GM18873 (cell line): ENCODE measurements at regions not wholly inside any gene's neighbourhood (a gene's known extent, or its start where the extent isn't known, plus 50 kb on each side); places are given as distances from the start of the nearest gene placed in this dataset.
"Not testable (repeated sequence)": the region's sequence is repeated elsewhere in the genome, so short reads cannot be mapped to it uniquely, and the experiment has no call there.

Source experiments
- ATAC-seq: cut with Tn5 transposase; IDR thresholded peaks from one replicate; pipeline ENCODE4 v1.9.1; 2021; ENCODE audit warnings: mild to moderate bottlenecking, moderate library complexity, moderate number of reproducible peaks; ENCODE audit not compliant: unreplicated experiment, low FRiP score

DNA sequence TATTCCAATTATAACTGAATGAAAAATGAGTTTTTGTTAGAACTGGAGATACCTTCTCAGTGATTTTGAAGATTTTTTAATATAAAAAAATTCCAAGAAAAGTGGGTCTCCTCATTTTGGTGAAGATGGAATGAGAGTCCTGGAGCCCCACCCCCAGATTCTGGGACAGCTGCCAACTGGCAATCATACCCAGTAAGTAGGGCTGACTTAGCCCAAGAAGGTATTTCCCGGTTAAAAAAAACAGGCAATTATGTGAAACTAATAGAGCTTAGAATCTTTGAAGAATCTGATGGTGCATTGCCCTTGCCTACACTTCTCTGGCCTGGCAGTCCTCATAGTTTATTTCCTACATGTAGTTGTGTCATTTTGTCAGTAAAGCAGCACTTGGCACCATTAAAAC, 52.8 kb upstream of the VWDE start:
- ATAC-seq = no peak

DNA sequence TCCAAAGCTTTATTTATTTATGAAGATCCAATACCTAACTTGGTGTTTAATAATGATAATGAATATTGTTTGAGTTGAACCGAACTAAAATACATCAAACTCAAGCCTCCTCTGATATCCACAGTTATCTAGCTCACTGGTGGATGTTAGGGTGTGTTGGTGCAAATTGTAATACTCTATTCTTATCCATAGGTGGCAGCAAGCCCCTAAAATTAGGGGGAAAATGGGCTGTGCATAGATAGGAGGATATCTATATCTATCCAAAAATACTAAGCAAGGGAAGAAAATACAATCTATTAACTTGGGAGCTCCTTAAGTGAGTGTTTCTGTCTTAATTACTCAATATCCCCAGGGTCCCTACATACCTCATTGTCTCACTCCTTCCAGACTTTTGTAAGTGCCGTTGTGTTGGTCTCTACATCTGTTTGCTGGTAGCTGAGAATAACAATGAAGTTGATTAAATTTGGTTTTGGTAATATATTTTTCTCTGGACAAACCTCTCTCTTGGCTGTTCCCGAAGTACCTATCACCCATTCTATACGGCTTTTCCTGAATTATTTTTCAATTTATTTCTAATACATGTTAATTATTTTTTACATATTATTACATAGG, 55.0 kb upstream of the VWDE start:
- ATAC-seq = peak; percentile 96

DNA sequence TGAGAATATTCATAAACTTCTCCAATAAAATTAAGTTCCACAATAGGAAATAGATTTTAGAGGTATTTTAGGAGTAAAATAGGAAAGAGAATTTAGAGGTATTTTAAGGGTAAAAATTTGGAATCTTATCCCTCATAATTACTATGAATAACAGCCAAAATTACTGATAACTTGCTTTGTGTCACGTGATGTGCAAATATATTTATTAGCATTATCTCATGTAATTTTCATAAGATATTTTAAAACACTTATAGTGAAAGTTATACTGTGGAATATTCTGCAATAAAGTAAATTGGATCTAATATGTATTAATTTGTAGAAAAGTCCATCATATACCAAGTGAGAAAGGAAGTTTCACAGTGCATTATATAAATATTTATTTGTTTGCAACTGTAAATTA, 64.2 kb upstream of the VWDE start:
- no peak for ATAC-seq

DNA sequence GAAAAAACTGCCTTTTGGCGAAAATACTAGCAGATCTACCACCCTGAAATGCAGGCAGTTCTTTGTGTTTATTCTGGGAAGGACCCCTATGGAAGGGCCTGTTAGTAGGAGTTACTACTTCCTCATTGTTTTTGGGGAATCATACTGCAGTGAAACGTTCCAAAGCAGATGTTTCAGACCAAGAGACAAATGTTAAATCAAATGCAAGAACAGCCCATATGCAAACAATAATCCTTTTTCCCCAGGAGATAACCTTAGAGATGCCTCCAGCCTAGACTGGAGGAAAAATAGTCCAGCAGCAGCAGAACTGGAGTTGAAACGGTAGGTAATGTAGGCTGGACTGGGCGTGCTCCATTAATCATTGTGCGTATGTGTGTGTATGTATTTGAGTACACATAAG, 65.9 kb upstream of the VWDE start:
- no peak for ATAC-seq

DNA sequence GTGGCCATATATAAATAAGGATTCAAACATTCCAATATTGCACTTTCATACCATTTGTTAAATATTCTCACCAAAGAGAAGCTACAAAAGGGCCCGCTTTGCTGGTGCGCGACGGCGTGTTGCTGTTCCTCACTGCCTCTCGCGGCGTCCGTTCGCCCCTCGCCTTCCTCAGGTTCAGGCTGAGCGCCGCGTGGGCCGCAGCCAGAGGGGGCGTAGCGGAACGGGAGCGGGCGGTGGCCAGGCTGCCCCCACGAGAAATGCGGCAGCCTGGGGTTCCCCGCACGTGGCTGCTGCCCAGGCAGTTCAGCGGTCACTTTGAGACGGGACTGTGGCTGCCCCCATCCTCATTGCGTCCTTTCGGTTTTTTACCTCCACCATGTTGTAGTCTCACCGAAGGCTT, 67.3 kb upstream of the VWDE start:
- ATAC-seq = no peak

DNA sequence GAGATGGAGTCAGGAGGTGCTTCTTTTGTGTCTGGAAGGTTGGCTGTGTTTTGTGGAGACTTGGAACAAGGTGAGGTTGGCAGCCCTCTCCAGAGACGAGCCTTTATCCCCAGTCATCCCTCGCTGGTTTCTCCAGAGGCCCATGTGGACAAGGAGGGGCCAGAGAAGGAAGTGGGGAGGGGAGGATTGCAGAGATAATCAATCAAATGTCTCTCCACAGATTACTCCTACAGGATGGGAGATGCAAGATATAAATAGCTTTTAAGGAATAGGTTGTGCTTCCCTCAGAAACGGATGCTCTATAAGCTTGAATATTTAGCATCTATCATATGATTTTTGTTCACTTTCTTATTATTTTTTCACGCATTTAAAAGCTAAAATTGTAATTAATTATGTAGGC, 70.4 kb upstream of the VWDE start:
- ATAC-seq = no peak

DNA sequence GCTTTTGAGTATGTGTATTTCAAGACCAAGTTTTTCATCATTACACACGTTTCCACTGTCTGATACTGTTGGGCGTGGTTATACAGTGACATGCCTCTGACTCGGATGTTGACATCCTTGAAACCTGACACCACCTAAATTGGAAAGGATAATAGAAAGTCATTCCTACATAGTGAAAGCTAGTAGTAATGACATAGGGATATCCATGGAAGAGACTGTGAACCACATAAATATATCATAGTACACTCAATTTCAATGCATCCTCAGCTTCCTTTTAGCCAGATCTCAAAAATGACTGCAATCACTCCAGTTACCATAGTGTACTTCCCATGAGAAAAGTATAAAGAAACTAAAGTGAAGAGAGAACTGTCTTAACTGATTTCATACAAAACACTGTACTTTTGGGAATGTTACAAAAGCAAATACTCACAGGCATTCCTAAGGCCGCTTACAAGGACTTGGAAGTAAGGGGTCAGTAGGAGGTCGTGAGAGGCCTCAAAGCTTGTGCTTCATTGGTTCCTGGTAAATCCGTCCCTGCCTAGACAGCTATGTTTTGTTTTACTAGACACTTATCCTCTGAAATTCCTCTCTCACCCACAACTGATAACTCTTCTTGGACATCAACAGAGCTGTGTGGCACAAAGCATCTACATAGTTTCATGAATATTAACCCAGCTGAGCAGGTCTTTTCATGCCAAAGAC, 71.8 kb upstream of the VWDE start:
- no peak for ATAC-seq

DNA sequence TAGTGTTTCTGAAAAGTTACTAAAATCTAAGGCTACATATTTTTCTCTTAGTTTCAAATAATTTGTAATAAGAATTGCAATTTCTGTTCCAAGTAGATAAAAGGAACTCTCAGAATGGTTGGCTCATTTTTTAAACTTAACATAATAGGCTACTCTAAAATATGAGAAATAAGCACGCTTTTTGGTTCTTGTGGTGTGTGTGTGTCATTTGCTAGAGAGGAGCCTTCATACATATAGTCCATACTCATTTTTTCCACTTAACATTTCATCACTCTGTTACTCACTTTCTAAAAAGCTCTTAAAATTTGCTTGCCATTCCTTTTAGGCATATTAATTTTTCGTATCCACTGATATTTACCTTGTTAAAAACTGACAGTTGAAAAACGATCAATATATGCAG, 74.0 kb upstream of the VWDE start:
- no peak for ATAC-seq

DNA sequence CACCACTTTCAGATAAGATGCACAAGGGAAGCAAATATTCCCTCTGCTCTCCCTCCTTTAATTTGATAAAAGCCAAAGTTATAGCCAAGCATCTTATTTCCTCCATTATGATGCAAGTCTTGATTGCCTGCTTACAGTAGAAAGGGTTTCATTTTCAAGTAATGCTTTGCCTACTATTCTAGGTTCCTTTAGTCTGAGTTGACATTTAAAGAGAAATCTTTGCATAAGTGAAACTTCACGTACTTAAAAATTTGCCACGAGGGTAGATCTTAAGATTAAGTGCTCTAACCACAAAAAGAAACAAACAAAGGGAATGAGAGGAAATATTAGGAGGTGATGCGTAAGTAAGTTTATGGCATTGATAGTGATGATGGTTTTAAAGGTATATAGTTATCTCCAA, 78.1 kb upstream of the VWDE start:
- ATAC-seq = peak; percentile 84

DNA sequence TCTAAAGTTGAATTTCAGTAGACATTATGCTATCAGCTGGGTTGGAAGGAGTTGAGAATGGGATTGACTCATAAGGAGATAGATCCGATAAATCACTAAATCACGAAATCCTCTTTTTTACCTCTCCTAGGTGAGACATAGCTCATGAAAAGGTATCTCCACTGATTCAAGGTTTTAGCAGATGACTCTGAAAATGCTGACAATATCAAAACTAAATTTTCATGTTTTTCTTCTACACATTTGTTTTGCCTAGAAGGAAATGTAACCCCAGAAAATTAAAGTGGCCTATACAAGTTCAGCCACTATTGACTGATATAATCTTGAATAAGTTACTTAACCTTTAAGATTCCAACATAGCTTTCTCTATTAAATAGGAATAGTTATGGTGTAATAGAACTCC, 82.2 kb upstream of the VWDE start:
- no peak for ATAC-seq

DNA sequence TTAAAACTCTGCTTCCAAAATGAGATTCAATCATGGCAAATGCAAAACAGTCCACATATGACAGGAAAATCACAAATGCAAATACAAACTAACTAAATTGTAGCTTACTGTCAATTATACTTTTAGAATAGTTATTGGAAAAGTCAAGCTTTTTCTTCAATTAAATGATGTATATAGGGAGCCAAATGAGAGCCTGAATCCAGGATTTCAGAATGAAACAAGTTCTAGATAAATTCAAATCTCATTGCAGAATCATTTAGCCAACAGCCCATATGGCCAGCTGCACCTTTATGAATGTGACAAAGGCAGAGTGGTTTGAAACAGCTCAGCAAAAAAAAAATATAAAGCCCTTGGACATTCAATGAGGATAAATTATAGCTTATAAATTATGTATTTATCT, 82.2 kb upstream of the SCIN start:
- ATAC-seq = no peak

DNA sequence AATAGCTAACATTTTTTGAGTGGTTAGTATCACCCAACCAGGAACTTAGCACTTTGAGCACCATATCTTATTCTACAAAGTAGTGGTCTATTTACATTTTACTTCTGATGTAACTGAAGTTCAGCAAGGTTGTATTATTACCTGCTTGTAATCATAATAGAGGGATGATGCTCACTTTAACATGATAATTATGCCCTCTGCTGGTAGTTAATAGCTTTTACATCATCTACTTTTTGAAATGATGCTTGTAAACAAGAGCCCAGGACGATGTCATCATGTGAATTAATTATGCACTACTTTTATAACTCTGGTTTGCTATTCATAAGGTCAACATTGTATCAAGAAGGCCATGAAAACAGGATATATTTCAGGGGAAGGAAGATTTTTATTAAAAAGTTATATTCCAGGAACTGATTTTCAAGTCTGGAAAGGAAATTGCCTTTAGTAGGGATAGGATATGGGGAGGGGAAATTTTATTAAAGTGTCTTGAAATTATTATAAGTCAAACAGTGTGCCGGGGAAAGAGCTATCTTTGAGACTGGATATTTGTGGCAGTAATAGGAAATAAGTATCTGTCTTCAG, 80.3 kb upstream of the SCIN start:
- peak; percentile 71 for ATAC-seq

DNA sequence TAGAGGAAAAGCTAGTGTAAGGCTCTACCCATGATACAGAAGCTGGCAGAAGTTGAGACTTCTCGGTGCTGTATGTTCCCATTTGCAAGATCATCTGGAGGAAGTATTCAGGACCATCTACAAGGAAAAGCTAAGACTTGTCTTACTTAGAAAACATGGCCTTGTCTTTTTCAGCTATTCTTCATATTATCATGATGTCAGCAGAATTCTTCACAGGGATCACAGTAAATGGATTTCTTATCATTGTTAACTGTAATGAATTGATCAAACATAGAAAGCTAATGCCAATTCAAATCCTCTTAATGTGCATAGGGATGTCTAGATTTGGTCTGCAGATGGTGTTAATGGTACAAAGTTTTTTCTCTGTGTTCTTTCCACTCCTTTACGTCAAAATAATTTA, 79.6 kb upstream of the SCIN start:
- no peak for ATAC-seq

DNA sequence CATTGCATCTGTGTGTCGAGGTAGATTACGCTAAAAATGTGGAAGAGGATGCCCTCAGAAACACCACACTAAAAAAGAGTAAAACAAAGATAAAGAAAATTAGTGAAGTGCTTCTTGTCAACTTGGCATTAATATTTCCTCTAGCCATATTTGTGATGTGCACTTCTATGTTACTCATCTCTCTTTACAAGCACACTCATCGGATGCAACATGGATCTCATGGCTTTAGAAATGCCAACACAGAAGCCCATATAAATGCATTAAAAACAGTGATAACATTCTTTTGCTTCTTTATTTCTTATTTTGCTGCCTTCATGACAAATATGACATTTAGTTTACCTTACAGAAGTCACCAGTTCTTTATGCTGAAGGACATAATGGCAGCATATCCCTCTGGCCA, 79.0 kb upstream of the SCIN start:
- no peak for ATAC-seq

DNA sequence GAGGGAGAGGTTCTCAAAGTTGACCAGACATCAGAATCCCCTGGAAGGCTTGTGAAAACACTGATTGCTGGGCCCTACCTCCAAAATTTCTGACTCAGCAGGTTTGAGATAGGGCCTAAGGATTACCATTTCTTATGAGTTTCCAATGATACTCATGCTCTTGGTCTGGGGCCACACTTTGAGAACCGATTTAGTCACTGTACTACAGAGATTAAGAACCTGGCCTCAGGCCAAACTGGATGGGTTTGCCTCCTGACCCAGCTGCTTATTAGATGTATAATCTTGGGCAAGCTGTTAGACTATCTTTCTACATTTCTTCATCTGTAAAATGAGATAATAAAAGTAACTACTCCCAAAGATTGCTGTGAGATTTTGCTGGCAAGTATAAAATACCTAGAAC, 77.1 kb upstream of the SCIN start:
- ATAC-seq = no peak

DNA sequence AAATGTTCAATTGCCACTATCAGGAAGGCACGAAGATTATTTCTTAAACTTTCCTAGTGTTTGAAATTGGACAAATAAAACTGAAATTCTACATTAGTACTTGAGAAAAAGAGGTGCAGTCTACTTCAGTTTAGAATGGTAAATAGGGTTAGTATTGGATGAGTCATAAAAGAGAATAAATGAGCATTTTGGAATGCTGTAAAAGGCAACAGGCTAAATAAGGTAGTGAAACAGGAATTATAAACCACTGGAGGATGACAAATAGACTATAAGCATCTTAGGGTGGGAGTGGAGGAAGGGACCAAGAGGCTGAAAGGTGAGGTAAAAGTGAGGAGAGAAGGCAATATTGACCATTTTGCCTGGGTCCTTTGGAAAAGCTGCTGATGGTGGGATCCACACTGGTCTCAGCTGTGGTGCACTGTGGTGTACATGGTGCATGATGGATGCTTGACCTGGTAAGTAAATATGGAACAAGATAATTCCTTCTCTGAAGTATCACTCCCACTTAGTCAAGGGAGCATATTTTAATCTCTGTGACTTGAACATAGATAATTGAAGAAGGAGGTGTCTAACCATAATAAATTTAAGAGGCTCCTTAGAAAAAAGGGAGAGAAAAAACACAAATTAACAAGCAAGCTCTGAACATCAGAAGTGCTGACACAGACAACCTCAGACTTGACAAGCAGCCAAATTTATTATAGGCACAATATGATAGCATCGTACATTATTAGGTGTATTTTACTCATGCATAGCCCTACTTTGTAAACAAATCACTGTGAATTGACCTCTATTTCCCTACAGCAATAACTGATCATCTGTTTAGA, 76.4 kb upstream of the SCIN start:
- no peak for ATAC-seq

DNA sequence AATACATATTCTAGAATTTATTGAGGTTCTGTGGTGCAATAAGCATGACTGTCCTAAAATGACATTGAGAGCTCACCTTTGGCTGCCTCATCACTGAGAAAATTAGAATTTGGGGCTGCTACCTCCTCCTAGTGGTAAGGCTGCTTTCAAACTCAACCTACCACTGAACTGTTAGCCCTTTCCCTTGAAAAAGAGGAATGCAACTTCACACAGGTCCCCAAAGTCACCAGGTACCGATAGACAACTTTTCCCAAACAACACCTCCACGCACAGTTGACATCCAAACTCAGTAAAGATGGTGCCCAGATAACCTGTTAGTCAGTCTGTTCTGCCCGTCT, 75.9 kb upstream of the SCIN start:
- no peak for ATAC-seq

DNA sequence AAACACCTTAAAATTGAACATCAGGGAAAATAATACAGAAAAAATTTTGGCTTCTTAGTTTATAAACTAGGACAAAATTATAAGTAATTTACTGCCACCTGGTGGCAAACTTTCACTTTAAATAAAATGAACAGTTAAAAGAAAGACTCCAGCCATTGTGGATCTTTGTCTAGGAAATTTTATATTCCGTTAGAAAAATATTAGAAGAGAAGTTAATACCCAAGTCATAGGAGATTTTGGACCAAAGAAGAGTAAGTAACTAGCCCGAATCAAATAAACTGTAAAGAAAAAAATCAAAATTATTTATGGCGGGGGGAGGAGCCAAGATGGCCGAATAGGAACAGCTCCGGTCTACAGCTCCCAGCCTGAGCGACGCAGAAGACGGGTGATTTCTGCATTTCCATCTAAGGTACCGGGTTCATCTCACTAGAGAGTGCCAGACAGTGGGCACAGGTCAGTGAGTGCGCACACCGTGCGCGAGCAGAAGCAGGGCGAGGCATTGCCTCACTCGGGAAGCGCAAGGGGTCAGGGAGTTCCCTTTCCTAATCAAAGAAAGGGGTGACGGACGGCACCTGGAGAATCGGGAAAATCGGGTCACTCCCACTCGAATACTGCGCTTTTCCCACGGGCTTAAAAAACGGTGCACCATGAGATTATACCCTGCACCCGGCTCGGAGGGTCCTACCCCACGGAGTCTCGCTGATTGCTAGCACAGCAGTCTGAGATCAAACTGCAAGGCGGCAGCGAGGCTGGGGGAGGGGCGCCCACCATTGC, 73.4 kb upstream of the SCIN start:
- ATAC-seq = not testable (repeated sequence)

DNA sequence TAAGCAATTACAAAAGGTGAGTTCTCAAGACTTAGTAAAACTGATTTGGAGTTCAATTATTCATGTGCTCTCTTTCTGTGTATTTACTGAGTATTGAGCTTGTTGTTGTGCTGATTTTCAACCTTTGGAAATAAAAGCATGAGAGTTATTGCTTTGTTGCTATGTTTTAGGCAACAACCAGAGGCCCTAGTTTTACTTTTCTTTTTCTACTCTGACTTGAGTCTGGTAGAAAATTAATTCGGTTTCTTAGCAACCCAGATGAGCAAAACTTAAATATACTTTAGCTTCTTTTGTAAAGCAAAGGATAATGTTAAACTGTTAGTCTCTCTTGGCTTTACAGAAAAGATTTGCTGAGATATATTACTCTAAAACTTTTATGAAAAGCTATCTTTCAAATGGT, 66.4 kb upstream of the SCIN start:
- ATAC-seq = no peak

DNA sequence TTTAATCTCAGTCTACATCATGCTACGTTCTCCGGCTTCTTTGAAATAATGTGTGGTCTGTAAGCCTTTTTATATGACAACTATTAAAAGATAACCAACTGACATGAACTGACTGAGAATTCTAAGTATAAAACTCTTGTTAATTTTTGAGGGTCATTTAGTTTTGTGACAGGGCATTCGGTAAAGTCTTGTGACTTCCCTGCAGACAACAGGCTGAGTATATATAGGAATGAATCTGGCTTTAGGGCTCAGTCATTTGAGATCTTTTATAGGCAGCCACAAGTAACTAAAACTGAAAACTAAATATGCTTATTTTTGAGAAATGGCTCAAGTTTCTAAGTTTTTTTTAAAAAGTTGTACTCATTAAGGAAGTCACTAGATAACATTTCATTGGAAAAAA, 62.5 kb upstream of the SCIN start:
- ATAC-seq = no peak

DNA sequence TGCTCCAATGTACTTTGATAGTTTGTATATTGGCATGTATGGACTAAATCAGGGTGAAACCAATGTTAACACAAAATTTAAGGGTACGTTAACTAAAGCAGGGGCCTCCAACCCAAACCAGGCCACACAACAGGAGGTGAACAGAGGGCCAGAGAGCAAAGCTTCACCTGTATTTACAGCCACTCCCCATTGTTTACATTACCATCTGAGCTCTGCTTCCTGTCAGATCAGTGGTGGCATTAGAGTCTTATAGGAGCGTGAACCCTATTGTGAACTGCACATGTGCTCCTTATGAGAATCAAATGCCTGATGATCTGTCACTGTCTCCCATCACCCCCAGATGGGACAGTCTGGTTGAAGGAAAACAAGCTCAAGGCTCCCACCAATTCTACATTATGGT, 62.0 kb upstream of the SCIN start:
- no peak for ATAC-seq
